DOHH2 (cell line): ENCODE measurements at regions not wholly inside any gene's neighbourhood (a gene's known extent, or its start where the extent isn't known, plus 50 kb on each side); places are given as distances from the start of the nearest gene placed in this dataset.

Experiments
- CTCF ChIP-seq: fragments of 200-600 bp; sonication (generic); IDR thresholded peaks from one replicate; pipeline ENCODE4 v1.5.1; 2014; ENCODE audit warnings: antibody characterized with exemption, mild to moderate bottlenecking, low read depth, low read length; ENCODE audit not compliant: poor library complexity, severe bottlenecking
- EZH2phosphoT487 ChIP-seq: fragments of 200-600 bp; sonication (generic); IDR thresholded peaks from 2 replicates; pipeline ENCODE4 v1.6.1; 2017; ENCODE audit warnings: borderline replicate concordance, mild to moderate bottlenecking, antibody characterized with exemption, low read length, moderate library complexity, mixed read lengths

GRCh38 chr9:7368410-7369292 lies 430.9 kb downstream of the DMAC1 start:
- no peak for TF ChIP-seq CTCF
- no peak for TF ChIP-seq EZH2phosphoT487
